ENCODE measurements at regions not wholly inside any gene's neighbourhood (a gene's known extent, or its start where the extent isn't known, plus 50 kb on each side); places are given as distances from the start of the nearest gene placed in this dataset.
A peak's percentile ranks its signal among the peaks of the same experiment; 100 is the strongest.

DNA sequence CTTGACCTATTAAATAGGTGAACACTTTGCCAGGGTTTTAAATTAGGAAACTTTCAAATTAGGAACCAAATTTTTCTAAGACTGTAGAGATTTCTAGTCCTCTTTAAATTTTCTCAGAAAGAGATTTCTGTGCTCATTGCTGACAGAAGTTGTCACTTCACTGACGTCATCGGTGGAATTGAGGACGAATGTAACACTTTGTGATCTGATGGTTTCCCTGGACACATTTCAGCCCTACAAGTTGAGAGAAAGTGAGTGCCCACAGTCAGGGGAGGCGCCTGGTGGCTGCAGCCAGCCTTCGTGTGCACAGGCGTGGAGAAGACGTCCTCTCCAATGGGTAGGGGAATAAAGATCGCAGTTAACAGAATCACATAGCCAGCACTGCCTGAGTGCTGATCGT is 396.5 kb upstream of the TSHZ3 start:
- H3K27ac Mint-ChIP-seq, result no peak overlapping the region
- no peaks in the 10 kb centered on the region for H3K4me1 Mint-ChIP-seq
- H3K4me3 Mint-ChIP-seq, result no peak overlapping the region
- no peak for DNase-seq
- peaks cover 0 to 2% (median 0%) of the 10 kb centered on the region in 6 donors for H3K9me3 Mint-ChIP-seq
- H3K36me3 Mint-ChIP-seq, result no peaks in the 10 kb centered on the region
- peaks cover 0 to 3% (median 3%) of the 10 kb centered on the region in 3 donors for H3K27me3 Mint-ChIP-seq (ENCODE audit: low read depth in 3 of 3)

DNA sequence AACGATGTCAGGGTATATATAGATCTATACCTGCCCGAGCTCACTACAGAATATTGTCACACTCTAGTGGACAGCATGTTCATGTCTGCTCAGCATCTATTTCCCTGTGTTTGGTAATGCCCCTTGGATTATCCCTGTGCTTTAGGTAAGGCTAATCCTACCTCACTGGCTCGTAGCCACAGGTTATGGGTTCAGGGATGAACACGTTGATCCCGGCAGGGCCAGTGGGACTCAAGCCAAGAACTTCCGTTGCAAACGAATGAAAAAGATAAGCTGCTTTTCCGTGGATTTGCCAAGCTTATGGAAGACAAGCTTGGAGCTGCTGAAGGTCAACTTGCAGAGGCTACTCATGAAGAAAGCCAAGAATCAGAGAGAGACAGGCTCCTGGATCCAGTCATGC is 400.0 kb upstream of the TSHZ3 start:
- Mint-ChIP-seq H3K27me3 (ENCODE audit: low read depth in 3 of 3) (no peaks in the 10 kb centered on the region), H3K4me3 (no peak overlapping the region), H3K4me1 (no peaks in the 10 kb centered on the region), H3K9me3 (no peaks in the 10 kb centered on the region), H3K27ac (no peak overlapping the region), H3K36me3 (no peaks in the 10 kb centered on the region)
- DNase-seq, result no peak

DNA sequence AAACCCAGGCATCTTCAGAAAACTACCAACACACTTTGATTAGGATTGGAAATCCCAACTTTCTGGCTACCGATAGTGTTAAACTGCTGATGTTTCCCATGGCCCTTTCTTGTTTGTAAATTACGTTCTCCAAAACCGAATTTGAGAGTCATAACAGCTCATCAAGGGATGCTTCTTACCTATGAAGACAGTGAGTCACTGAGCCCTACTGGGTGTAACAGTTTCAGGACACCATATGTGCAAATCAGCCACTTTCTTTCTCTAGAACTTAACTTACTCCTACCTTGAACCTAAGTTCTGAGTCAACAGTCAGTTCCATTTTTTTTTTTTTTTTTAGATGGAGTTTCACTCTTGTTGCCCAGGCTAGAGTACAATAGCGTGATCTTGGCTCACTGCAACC is 410.1 kb upstream of the TSHZ3 start:
- Mint-ChIP-seq H3K4me1 (no peaks in the 10 kb centered on the region), H3K36me3 (no peaks in the 10 kb centered on the region), H3K9me3 (peaks cover 0 to 6% (median 0%) of the 10 kb centered on the region in 6 donors), H3K27ac (no peak overlapping the region), H3K27me3 (ENCODE audit: low read depth in 3 of 3) (peaks cover 0 to 4% (median 2%) of the 10 kb centered on the region in 3 donors), H3K4me3 (no peak overlapping the region)
- no peak for DNase-seq

DNA sequence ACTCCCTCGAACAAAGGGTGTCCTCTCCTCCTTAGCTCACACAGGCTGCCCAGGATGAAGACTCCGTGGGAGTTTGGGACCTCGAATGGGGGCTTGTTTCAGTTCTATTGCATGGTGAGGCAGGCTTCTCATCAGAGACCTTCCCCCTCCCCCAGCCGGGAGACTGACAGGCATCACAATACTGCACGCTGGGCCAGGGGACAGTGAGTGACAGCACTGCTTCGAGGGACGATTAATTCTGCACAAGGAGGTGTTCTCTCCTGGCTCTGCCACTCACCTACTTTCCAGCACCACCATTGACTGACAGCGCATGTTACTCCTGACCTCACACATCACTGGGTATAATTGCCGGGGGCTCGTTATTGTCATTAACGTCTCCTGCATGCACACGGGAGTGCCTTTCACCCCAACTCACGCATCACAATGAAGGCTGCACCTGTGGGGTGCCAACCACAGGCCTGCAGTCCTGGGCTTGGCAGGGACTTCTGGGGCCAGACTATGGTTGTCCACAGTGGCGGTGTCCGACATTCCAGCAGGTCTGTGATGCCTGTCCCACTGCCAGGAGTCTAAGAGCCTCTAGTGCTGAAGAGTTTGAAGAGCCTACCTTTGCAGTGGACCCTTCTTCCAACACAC is 412.2 kb upstream of the TSHZ3 start:
- no peak overlapping the region for H3K27ac Mint-ChIP-seq
- no peaks in the 10 kb centered on the region for H3K36me3 Mint-ChIP-seq
- no peaks in the 10 kb centered on the region for H3K4me1 Mint-ChIP-seq
- no peak for DNase-seq
- H3K27me3 Mint-ChIP-seq (ENCODE audit: low read depth in 3 of 3), result peaks cover 0 to 4% (median 0%) of the 10 kb centered on the region in 3 donors
- peaks cover 0 to 6% (median 0%) of the 10 kb centered on the region in 6 donors for H3K9me3 Mint-ChIP-seq
- H3K4me3 Mint-ChIP-seq, result no peak overlapping the region

DNA sequence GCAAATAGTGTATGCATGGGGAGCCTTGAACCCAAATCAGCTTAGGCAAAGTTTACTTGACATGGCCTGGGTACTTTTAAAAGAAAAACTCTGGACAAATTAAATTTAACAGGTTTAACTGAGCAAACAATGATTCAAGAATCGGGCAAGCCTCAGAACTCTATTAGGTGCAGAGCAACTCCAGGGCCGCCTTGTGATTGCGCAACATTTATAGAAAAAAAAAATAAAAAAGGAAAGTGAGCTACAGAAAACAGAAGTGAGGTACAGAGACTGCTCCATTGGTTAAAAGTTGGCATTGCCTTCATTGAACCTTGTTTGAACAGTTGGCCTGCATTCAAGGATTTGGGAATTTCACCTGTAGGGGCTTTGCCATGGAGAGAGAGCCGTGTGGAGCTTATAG is 421.0 kb upstream of the TSHZ3 start:
- Mint-ChIP-seq H3K4me1 (no peaks in the 10 kb centered on the region), H3K4me3 (no peak overlapping the region), H3K27me3 (ENCODE audit: low read depth in 3 of 3) (peaks cover 0 to 10% (median 2%) of the 10 kb centered on the region in 3 donors), H3K36me3 (no peaks in the 10 kb centered on the region), H3K27ac (no peak overlapping the region), H3K9me3 (peaks cover 0 to 3% (median 0%) of the 10 kb centered on the region in 6 donors)
- no peak for DNase-seq

DNA sequence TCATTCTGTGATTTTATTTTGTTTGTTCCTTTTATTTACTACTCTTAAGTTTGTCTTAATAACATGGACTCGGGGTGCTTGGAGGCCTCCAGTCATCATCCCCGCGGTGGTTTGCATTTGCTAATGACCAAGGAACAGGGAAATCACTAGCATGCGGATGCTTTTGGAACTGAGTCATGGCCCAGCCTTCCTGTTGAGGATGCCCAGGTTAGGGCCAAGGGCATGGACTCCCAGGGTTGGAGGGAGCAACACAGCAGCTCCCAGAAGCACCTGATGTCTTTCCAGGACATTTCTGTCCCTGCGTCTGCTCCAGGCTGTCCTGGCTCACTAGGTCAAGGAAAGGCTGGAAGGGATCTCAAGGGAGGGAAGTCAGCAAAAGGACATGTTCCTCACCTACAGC is 423.7 kb upstream of the TSHZ3 start:
- no peak for DNase-seq
- H3K36me3 Mint-ChIP-seq, result no peaks in the 10 kb centered on the region
- H3K4me3 Mint-ChIP-seq, result no peak overlapping the region
- H3K4me1 Mint-ChIP-seq, result no peaks in the 10 kb centered on the region
- H3K9me3 Mint-ChIP-seq, result no peaks in the 10 kb centered on the region
- H3K27ac Mint-ChIP-seq, result no peak overlapping the region
- H3K27me3 Mint-ChIP-seq (ENCODE audit: low read depth in 3 of 3), result peaks cover 0 to 5% (median 5%) of the 10 kb centered on the region in 3 donors

DNA sequence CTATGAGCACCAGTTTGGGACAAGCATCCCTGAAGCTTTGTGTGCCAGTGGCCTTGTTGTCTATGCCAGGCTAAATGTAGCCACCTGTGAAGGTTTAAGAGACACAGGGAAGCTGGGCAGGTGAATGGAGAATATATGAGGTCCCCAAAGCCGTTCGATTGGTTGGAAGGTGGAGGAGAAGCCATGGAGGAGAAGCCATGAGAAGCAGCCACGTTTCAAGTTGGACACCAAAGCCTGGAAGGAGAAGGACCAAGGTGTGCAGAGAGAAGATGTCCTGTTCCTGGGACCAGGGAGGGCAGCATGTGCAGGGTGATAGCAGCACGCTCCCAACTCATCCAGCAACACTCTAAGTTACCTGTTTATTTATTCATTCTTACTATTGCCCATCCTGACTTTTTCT is 432.3 kb upstream of the TSHZ3 start:
- H3K4me3 Mint-ChIP-seq, result no peak overlapping the region
- no peaks in the 10 kb centered on the region for H3K36me3 Mint-ChIP-seq
- no peaks in the 10 kb centered on the region for H3K4me1 Mint-ChIP-seq
- no peaks in the 10 kb centered on the region for H3K9me3 Mint-ChIP-seq
- peaks cover 2 to 10% (median 3%) of the 10 kb centered on the region in 3 donors for H3K27me3 Mint-ChIP-seq (ENCODE audit: low read depth in 3 of 3)
- no peak overlapping the region for H3K27ac Mint-ChIP-seq
- DNase-seq, result no peak

DNA sequence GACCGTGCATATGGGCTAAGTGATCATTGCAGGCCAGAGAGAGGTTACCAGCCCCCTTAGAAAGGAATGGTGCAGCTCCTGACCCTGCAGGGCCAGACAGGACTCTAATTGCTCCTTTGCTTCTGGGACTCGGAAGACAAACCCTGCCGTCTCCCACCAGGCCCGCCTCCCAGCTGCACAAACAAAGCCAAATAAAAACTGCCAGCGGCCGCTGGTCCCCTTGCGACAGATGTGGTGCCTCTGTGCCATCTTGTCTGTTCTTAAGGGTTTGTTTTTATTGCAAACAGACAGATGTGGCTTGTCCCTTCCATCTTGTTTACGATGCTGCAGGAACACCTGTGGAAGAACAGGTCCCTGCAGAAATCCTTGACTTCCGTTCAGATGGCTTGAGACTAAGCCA is 434.4 kb upstream of the TSHZ3 start:
- DNase-seq, result no peak
- peaks cover 2 to 7% (median 3%) of the 10 kb centered on the region in 3 donors for H3K27me3 Mint-ChIP-seq (ENCODE audit: low read depth in 3 of 3)
- no peaks in the 10 kb centered on the region for H3K36me3 Mint-ChIP-seq
- H3K4me1 Mint-ChIP-seq, result no peaks in the 10 kb centered on the region
- no peaks in the 10 kb centered on the region for H3K9me3 Mint-ChIP-seq
- no peak overlapping the region for H3K4me3 Mint-ChIP-seq
- H3K27ac Mint-ChIP-seq, result no peak overlapping the region

DNA sequence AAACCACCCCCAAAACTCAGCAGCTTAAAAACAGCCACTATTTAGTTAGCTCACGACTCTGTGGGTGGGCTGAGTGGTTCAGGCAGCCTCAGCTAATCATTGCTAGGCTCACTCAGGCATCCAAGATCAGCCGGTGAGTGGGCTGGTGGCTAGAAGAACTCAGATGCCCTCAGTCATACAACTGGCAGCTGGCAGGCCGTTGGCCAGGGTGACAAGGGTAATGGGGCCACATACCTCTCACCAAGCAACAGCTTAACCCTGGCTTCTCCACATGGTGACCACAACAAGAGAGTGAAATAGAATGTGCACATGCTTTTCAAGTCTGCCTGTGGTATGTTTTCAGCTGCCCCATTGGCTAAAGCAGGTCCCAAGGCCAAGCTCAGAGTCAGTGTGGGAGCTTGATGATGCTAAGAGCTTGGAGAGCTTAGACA is 435.4 kb upstream of the TSHZ3 start:
- Mint-ChIP-seq H3K36me3 (no peaks in the 10 kb centered on the region), H3K4me3 (no peak overlapping the region), H3K9me3 (peaks cover 0 to 1% (median 0%) of the 10 kb centered on the region in 6 donors), H3K27ac (no peak overlapping the region), H3K4me1 (no peaks in the 10 kb centered on the region), H3K27me3 (ENCODE audit: low read depth in 3 of 3) (peaks cover 2 to 7% (median 3%) of the 10 kb centered on the region in 3 donors)
- peak in 2 of 3 donors; percentile 3 to 10 for DNase-seq

DNA sequence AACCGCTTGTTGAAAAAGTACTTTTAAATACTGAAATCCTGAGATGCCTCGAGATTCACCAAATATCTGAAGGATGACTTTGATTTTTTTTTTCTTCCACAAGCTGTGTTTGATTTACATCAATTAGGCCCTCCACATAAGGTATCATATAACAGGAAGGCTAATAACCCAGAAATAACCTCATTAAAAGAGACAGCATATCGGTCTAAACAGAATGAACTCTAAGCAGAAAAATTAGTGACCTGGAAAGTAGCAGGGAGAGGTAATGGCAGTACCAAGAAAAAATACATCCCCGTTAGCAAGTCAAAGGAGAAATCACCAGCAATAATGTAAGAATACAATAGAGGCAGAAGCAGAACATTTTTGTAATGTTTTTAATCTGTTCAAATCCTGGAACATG is 452.4 kb upstream of the TSHZ3 start:
- Mint-ChIP-seq H3K36me3 (no peaks in the 10 kb centered on the region), H3K27me3 (ENCODE audit: low read depth in 3 of 3) (peaks cover 0 to 3% (median 1%) of the 10 kb centered on the region in 3 donors), H3K4me3 (no peak overlapping the region), H3K9me3 (no peaks in the 10 kb centered on the region), H3K4me1 (no peaks in the 10 kb centered on the region), H3K27ac (no peak overlapping the region)
- no peak for DNase-seq

DNA sequence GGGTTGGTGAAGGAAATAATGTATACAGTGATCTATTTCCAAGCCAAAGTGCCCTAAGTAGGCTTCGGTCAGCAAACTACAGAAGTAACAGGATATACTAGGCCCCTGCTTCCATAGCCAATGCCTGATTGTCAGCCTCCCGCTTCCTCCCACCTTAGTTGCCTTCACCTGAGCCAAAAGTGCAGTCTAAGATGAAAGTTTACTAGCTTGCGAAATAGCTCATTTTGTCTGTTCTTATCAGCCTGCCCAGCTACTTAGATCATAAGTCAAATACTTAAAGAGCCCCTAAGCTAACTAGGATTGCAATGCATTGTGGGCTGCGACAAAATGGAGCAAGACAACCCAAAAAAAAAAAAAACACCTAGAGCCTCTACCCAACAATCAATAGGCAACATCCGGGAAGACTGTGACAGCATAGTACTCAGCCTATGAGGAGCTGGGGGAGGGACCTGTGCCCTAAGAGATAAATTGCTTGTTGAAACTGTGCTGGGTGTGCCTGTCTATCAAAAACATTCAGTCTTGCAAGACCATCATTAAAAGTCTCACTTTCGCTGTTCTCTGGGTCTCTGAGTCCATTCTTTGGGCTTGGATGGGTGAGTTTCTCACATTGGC is 454.7 kb upstream of the TSHZ3 start:
- H3K36me3 Mint-ChIP-seq, result no peaks in the 10 kb centered on the region
- no peaks in the 10 kb centered on the region for H3K9me3 Mint-ChIP-seq
- H3K27ac Mint-ChIP-seq, result no peak overlapping the region
- DNase-seq, result no peak
- H3K4me1 Mint-ChIP-seq, result no peaks in the 10 kb centered on the region
- peaks cover 0 to 5% (median 3%) of the 10 kb centered on the region in 3 donors for H3K27me3 Mint-ChIP-seq (ENCODE audit: low read depth in 3 of 3)
- no peak overlapping the region for H3K4me3 Mint-ChIP-seq

DNA sequence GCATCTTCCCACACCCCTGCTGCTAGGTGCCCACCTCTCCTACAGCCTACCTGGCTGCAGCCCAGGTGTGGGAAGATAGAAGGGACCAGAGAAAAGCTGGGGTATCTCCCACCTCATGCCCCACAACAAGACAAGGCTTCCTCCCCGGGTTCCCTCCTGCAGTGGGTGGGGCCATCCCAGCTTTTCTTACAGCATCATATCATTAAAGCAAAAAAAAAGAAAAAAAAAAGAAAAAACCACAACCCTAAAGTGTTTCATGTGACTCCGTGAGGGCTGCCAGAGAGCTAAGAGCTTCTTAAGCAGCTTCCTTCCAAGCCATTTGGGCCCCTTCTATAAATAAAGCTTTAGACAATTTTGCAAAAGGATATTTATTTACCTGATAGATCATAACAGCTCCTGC is 455.4 kb upstream of the TSHZ3 start:
- Mint-ChIP-seq H3K36me3 (no peaks in the 10 kb centered on the region), H3K4me1 (no peaks in the 10 kb centered on the region), H3K9me3 (no peaks in the 10 kb centered on the region), H3K27ac (no peak overlapping the region), H3K27me3 (ENCODE audit: low read depth in 3 of 3) (peaks cover 0 to 5% (median 3%) of the 10 kb centered on the region in 3 donors), H3K4me3 (no peak overlapping the region)
- DNase-seq, result no peak

DNA sequence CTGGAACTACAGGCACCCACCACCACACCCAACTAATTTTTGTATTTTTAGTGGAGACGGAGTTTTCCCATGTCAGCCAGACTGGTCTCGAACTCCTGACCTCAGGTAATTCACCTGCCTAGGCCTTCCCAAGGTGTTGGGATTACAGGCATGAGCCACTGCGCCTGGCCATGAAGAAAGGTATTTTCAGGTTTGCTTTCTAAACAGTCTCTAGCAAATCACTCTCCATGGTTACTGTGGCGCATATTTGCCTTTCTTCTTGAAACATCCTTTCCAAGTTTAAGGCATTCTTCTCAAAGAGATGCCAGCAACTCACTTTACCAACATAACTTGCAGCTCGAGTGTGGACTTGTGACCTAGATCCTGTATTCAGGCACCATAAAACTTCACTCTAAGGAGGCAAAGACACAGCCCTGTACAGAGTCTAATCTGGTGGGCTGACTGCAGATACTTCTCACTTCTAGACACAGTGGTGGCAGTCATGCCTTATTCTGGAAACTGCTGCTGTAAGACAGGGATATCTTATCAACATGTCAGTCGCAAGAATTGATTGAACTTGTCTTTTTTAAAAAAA is 461.4 kb upstream of the TSHZ3 start:
- no peak overlapping the region for H3K4me3 Mint-ChIP-seq
- no peaks in the 10 kb centered on the region for H3K4me1 Mint-ChIP-seq
- peaks cover 2 to 7% (median 2%) of the 10 kb centered on the region in 3 donors for H3K27me3 Mint-ChIP-seq (ENCODE audit: low read depth in 3 of 3)
- H3K9me3 Mint-ChIP-seq, result peaks cover 0 to 3% (median 0%) of the 10 kb centered on the region in 6 donors
- H3K36me3 Mint-ChIP-seq, result no peaks in the 10 kb centered on the region
- DNase-seq, result no peak
- no peak overlapping the region for H3K27ac Mint-ChIP-seq

DNA sequence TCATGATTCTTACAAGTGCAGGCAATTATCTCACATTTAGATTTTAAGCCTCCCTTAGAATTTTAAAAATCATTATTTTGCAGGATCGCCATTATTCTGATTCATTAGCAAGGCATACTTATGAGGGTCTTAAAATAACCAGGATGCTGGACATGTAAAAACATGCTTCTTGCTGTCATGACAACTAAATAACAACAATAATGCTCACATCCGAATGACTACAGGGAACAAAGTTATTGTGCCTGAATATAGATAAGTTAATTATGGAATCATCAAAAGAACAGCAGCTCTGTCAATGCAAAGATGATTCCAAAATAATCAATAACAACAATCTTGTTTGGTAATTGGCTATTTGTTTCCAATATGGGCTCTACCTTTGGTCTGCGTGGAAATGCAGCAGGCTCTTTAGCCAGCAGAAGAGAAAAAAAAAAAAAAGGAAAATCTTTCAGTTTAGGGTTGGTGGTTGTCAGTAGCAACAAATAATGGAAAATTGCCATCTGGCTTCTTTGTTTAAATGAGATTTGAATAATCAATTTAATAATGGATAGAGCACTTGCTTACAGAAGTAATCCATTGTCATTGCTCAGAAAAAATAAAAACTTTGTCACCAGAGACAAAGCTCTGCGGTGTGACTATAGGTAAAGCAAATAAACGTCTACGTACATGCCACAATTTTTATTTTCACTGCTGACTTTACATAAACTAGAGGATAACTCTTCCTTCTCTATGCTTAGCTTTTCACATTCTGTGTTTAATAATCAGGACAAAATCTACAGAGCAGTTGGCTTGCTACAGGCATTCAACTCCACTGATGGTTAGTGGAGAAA is 468.9 kb upstream of the TSHZ3 start:
- H3K27me3 Mint-ChIP-seq (ENCODE audit: low read depth in 3 of 3), result peaks cover 2 to 13% (median 8%) of the 10 kb centered on the region in 3 donors
- DNase-seq, result no peak
- peaks cover 0 to 6% (median 0%) of the 10 kb centered on the region in 6 donors for H3K9me3 Mint-ChIP-seq
- no peak overlapping the region for H3K27ac Mint-ChIP-seq
- no peaks in the 10 kb centered on the region for H3K4me1 Mint-ChIP-seq
- H3K36me3 Mint-ChIP-seq, result no peaks in the 10 kb centered on the region
- H3K4me3 Mint-ChIP-seq, result no peak overlapping the region
